ENCODE measurements at regions not wholly inside any gene's neighbourhood (a gene's known extent, or its start where the extent isn't known, plus 50 kb on each side); places are given as distances from the start of the nearest gene placed in this dataset.

GRCh38 chr2:611519-611918 lies 65.7 kb downstream of the TMEM18 start:
- DNase-seq = no peak

GRCh38 chr2:610491-610890 lies 66.7 kb downstream of the TMEM18 start:
- DNase-seq = no peak

GRCh38 chr2:609881-610280 lies 67.3 kb downstream of the TMEM18 start:
- DNase-seq = no peak

GRCh38 chr2:609449-609848 lies 67.8 kb downstream of the TMEM18 start:
- no peak for DNase-seq

- DNase-seq = no peak
Measured at GRCh38 chr2:608711-609110, 68.5 kb downstream of the TMEM18 start.

- DNase-seq = no peak
Measured at GRCh38 chr2:608297-608696, 68.9 kb downstream of the TMEM18 start.

- no peak for DNase-seq
Measured at GRCh38 chr2:607709-608108, 69.5 kb downstream of the TMEM18 start.

- DNase-seq = no peak
Measured at GRCh38 chr2:607172-607571, 70.0 kb downstream of the TMEM18 start.

- DNase-seq = no peak
Measured at GRCh38 chr2:605674-606608, 71.3 kb downstream of the TMEM18 start.

- DNase-seq = no peak
Measured at GRCh38 chr2:604854-605524, 72.2 kb downstream of the TMEM18 start.

- no peak for DNase-seq
Measured at GRCh38 chr2:604385-604784, 72.8 kb downstream of the TMEM18 start.

- DNase-seq = no peak
Measured at GRCh38 chr2:603869-604268, 73.3 kb downstream of the TMEM18 start.

- DNase-seq = no peak
Measured at GRCh38 chr2:603427-603826, 73.8 kb downstream of the TMEM18 start.

- no peak for DNase-seq
Measured at GRCh38 chr2:602571-603359, 74.4 kb downstream of the TMEM18 start.

- DNase-seq = no peak
Measured at GRCh38 chr2:601806-602455, 75.3 kb downstream of the TMEM18 start.

- no peak for DNase-seq
Measured at GRCh38 chr2:601387-601698, 75.9 kb downstream of the TMEM18 start.

GRCh38 chr2:600542-601386 lies 76.4 kb downstream of the TMEM18 start:
- DNase-seq = no peak

- no peak for DNase-seq
Measured at GRCh38 chr2:599601-600000, 77.6 kb downstream of the TMEM18 start.

- DNase-seq = no peak
Measured at GRCh38 chr2:598058-598802, 79.0 kb downstream of the TMEM18 start.

GRCh38 chr2:595831-596592 lies 81.2 kb downstream of the TMEM18 start:
- DNase-seq = no peak
